GM12891 (cell line): ENCODE measurements at regions not wholly inside any gene's neighbourhood (a gene's known extent, or its start where the extent isn't known, plus 50 kb on each side); places are given as distances from the start of the nearest gene placed in this dataset.

Source experiments
- DNase-seq: peaks from one replicate; pipeline ENCODE4 v3.0.0; 2011; ENCODE audit warnings: low spot score; ENCODE audit not compliant: insufficient read length
- FAIRE-seq: peaks from 2 replicates; lab custom pipeline; 2011; peaks lifted over from hg19 to GRCh38; lab: Jason Lieb, UNC
- PAX5 ChIP-seq: IDR thresholded peaks from 2 replicates; pipeline ENCODE4 v1.6.1; 2011; ENCODE audit warnings: low read length, moderate library complexity, mild to moderate bottlenecking; ENCODE audit not compliant: insufficient read depth, severe bottlenecking
- POLR2A ChIP-seq: IDR thresholded peaks from 2 replicates; pipeline ENCODE4 v1.6.1; 2011; ENCODE audit warnings: low read depth, low read length, control low read depth
- POLR2AphosphoS5 ChIP-seq: IDR thresholded peaks from 2 replicates; pipeline ENCODE4 v1.6.1; 2011; ENCODE audit warnings: low read depth, low read length, control low read depth
- POU2F2 ChIP-seq: IDR thresholded peaks from 2 replicates; pipeline ENCODE4 v1.6.1; 2011; ENCODE audit warnings: low read depth, mild to moderate bottlenecking, control low read depth, low read length, moderate library complexity
- SPI1 ChIP-seq: IDR thresholded peaks from 2 replicates; pipeline ENCODE4 v1.6.1; 2011; ENCODE audit warnings: low read depth, low read length, control low read depth
- TAF1 ChIP-seq: IDR thresholded peaks from 2 replicates; pipeline ENCODE4 v1.6.1; 2011; ENCODE audit warnings: low read depth, low read length, control low read depth

GRCh38 chr2:78887446-78887845 lies 138.1 kb upstream of the REG3G start:
- DNase-seq (no peak), FAIRE-seq (no peak)
- TF ChIP-seq TAF1 (no peak), PAX5 (no peak), POU2F2 (no peak), POLR2A (no peak), SPI1 (no peak), POLR2AphosphoS5 (no peak)

DNA sequence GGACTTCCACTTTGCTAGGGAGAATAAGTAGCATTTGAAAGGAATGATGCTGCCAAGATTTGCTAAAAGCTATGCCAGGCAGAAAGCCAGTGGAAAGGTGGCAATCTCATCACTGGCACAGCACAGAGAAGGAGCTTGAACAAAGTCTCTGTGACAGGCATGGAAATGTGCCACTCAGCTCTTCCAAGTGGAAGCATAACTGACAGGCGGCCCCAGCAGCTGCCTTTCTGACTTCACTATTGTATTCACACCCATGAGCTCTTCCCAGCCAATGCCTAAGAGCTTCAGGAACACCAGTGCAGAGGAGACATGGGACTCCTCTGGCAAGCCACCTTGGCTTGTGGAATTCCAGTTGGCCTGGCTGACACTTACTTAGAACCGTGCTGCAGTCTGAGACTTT lies 134.6 kb upstream of the REG3G start:
- FAIRE-seq (no peak), DNase-seq (no peak)
- no peak for TF ChIP-seq POU2F2

DNA sequence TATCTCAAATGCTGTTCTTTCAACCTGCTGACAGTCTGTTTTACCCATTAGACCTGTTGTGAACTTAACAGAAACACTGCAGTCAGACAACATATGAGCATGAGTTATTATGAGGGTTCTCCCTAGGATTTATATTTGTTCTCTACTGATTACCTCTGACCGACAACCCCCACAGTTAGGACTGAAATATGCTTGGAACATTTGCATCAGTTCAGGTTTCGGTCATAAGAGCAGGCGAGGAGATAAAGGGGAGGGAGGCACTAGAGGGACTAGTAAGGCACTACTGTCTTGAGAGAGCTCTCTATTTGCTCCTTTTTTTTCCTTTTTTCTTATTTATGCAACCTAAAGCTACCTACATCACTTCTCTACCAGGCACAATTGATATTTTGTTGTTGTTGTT lies 133.2 kb upstream of the REG3G start:
- FAIRE-seq (no peak), DNase-seq (no peak)
- TF ChIP-seq PAX5 (no peak), POLR2A (no peak), POU2F2 (no peak), SPI1 (no peak), POLR2AphosphoS5 (no peak), TAF1 (no peak)

GRCh38 chr2:78895022-78895421 lies 130.5 kb upstream of the REG3G start:
- DNase-seq (no peak), FAIRE-seq (no peak)
- no peak for TF ChIP-seq POLR2AphosphoS5
- TF ChIP-seq TAF1 = no peak
- TF ChIP-seq POLR2A = no peak

GRCh38 chr2:78896536-78896935 lies 129.0 kb upstream of the REG3G start:
- DNase-seq (no peak), FAIRE-seq (no peak)
- TF ChIP-seq TAF1 = no peak

DNA sequence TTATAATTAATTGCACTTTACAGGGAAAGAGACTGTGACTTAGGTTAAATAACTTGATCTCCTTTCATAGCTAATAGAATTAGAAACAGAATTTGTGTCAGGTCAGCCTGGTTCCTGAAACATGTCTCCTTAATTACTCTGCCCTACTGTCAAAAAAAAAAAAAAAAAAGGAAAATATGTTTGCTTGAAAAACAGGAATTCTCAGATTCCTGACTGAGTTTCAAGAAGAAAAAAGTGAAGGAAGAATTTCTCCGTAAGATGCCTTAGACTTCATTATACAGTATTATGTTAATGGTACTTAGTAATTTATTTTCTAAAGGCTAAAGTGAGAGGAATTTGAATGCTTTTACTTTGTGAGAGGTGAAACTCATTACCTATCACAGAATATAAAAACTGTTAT lies 118.4 kb upstream of the REG3G start:
- no peak for TF ChIP-seq POU2F2
- TF ChIP-seq POLR2AphosphoS5 = no peak
- no peak for TF ChIP-seq PAX5
- no peak for TF ChIP-seq TAF1
- TF ChIP-seq SPI1 = no peak
- TF ChIP-seq POLR2A = no peak
- DNase-seq (no peak), FAIRE-seq (no peak)

DNA sequence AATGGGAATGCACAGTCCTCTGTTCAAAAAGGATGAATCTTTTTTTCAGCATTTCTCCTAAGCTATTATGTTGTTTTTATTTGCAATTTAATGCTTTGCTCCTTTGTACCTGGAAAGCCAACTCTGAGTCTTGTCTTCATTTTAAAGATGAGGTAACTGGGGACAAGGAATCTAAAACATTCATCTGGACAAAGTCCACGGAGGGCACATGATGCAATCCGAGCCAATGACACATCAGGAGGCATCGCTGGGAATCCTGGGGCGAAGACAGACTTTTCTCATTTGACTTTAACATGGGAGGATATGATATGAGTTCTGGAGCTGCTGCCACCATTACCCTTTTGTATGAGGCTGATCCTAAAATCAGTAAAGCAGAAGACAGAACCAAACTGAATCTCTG lies 116.5 kb upstream of the REG3G start:
- TF ChIP-seq TAF1 = no peak
- TF ChIP-seq SPI1 = no peak
- no peak for TF ChIP-seq POLR2A
- no peak for TF ChIP-seq PAX5
- TF ChIP-seq POU2F2 = no peak
- DNase-seq (no peak), FAIRE-seq (no peak)

DNA sequence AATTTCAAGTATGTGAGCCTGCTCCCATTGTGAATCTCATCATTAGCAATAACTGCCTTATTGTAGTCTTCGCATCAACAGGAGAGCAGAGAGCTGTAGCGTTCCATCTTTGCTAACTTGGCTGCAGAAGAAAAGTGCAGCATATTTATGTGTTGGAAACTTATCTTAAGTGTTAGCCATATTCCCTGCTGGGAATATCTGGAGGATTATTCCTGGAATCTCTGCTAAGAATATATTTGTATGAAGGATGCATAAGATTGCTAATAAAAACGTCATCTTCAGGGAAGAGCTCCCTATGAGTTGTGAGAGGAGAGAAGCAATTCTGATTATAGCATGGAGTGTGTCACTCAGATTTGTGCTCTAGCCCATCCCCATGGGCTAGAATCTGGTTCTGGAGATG lies 115.1 kb upstream of the REG3G start:
- DNase-seq = no peak
- TF ChIP-seq PAX5 (no peak), POLR2A (no peak), TAF1 (no peak), POU2F2 (no peak), SPI1 (no peak), POLR2AphosphoS5 (no peak)
- FAIRE-seq = no peak

- no peak for FAIRE-seq
- no peak for TF ChIP-seq TAF1
- no peak for TF ChIP-seq POU2F2
- TF ChIP-seq POLR2AphosphoS5 = no peak
- TF ChIP-seq SPI1 = no peak
- no peak for TF ChIP-seq POLR2A
- TF ChIP-seq PAX5 = no peak
- no peak for DNase-seq
Measured at GRCh38 chr2:78913257-78913656, 112.2 kb upstream of the REG3G start.

- no peak for FAIRE-seq
- no peak for TF ChIP-seq POLR2AphosphoS5
- no peak for TF ChIP-seq PAX5
- TF ChIP-seq TAF1 = no peak
- TF ChIP-seq SPI1 = no peak
- no peak for TF ChIP-seq POU2F2
- no peak for TF ChIP-seq POLR2A
- no peak for DNase-seq
Measured at GRCh38 chr2:78925258-78925657, 100.2 kb upstream of the REG3G start.

- FAIRE-seq (no peak), DNase-seq (no peak)
- TF ChIP-seq POLR2A = no peak
- no peak for TF ChIP-seq TAF1
- no peak for TF ChIP-seq POLR2AphosphoS5
- TF ChIP-seq POU2F2 = no peak
- TF ChIP-seq SPI1 = no peak
- no peak for TF ChIP-seq PAX5
Measured at GRCh38 chr2:78928502-78928901, 97.0 kb upstream of the REG3G start.
